ENCODE measurements at regions not wholly inside any gene's neighbourhood (a gene's known extent, or its start where the extent isn't known, plus 50 kb on each side); places are given as distances from the start of the nearest gene placed in this dataset.

- H3K27ac ChIP-seq, result no peak overlapping the region
- peak; percentile 29 for DNase-seq
- no peaks in the 10 kb centered on the region for H4K20me1 ChIP-seq (ENCODE audit: insufficient read depth)
- no peaks in the 10 kb centered on the region for H3F3A ChIP-seq (ENCODE audit: insufficient read depth)
- H3K4me3 ChIP-seq, result no peak overlapping the region
- H3K9me3 ChIP-seq (ENCODE audit: low read depth), result no peaks in the 10 kb centered on the region
- H3K4me1 ChIP-seq (ENCODE audit: insufficient read depth), result no peaks in the 10 kb centered on the region
- TF ChIP-seq EZH2phosphoT487 (IDR thresholded peaks at IDR 0.05; ENCODE audit: insufficient read depth, low read depth) (no peak), EZH2 (IDR thresholded peaks at IDR 0.05; ENCODE audit: insufficient read depth, poor library complexity, severe bottlenecking) (no peak)
- H3K9me2 ChIP-seq (ENCODE audit: insufficient read depth), result no peaks in the 10 kb centered on the region
- no peaks in the 10 kb centered on the region for H3K36me3 ChIP-seq (ENCODE audit: low read depth)
- in situ Hi-C loops (cut with MboI), result no loop called here
- H3K9ac ChIP-seq, result no peak overlapping the region
- H2AFZ ChIP-seq, result no peak overlapping the region
- H3K79me2 ChIP-seq (ENCODE audit: insufficient read depth), result no peaks in the 10 kb centered on the region
- 75 to 82% methylated on average over 5 of the region's 5 CpGs for WGBS, 2 experiments (ENCODE audit: low coverage in 1 of 2, low lambda C conversion rate in 2 of 2, missing lambda C conversion rate in 2 of 2)
- H3K27me3 ChIP-seq (replicated peaks; ENCODE audit: insufficient read depth), result no peaks in the 10 kb centered on the region
- H3K4me2 ChIP-seq (ENCODE audit: unreplicated experiment), result no peak overlapping the region
These were observed 278.9 kb upstream of the CRY1 start for GRCh38 chr12:107372229-107372658.

GRCh38 chr12:107373238-107373809 is 280.0 kb upstream of the CRY1 start:
- H2AFZ ChIP-seq, result no peak overlapping the region
- H3K9me3 ChIP-seq (ENCODE audit: low read depth), result no peaks in the 10 kb centered on the region
- no peaks in the 10 kb centered on the region for H3F3A ChIP-seq (ENCODE audit: insufficient read depth)
- no peak overlapping the region for H3K4me2 ChIP-seq (ENCODE audit: unreplicated experiment)
- no peaks in the 10 kb centered on the region for H3K79me2 ChIP-seq (ENCODE audit: insufficient read depth)
- no peaks in the 10 kb centered on the region for H3K27me3 ChIP-seq (replicated peaks; ENCODE audit: insufficient read depth)
- H3K9ac ChIP-seq, result no peak overlapping the region
- 94 to 98% methylated on average over 3 of the region's 3 CpGs for WGBS, 2 experiments (ENCODE audit: low coverage in 1 of 2, low lambda C conversion rate in 2 of 2, missing lambda C conversion rate in 2 of 2)
- H3K27ac ChIP-seq, result no peak overlapping the region
- no peaks in the 10 kb centered on the region for H3K9me2 ChIP-seq (ENCODE audit: insufficient read depth)
- H3K4me3 ChIP-seq, result no peak overlapping the region
- no peaks in the 10 kb centered on the region for H4K20me1 ChIP-seq (ENCODE audit: insufficient read depth)
- TF ChIP-seq EZH2 (IDR thresholded peaks at IDR 0.05; ENCODE audit: insufficient read depth, poor library complexity, severe bottlenecking) (no peak), EZH2phosphoT487 (IDR thresholded peaks at IDR 0.05; ENCODE audit: insufficient read depth, low read depth) (no peak)
- in situ Hi-C loops (cut with MboI), result no loop called here
- DNase-seq, result no peak
- peaks cover 5% of the 10 kb centered on the region for H3K4me1 ChIP-seq (ENCODE audit: insufficient read depth)
- H3K36me3 ChIP-seq (ENCODE audit: low read depth), result no peaks in the 10 kb centered on the region

GRCh38 chr12:107374161-107374840 is 281.0 kb upstream of the CRY1 start:
- Histone ChIP-seq H3K4me3 (no peak overlapping the region), H4K20me1 (ENCODE audit: insufficient read depth) (no peaks in the 10 kb centered on the region), H3K79me2 (ENCODE audit: insufficient read depth) (no peaks in the 10 kb centered on the region), H3F3A (ENCODE audit: insufficient read depth) (no peaks in the 10 kb centered on the region; the same call in 1 of the 2 replicates), H3K9ac (no peak overlapping the region), H3K4me2 (ENCODE audit: unreplicated experiment) (no peak overlapping the region), H3K27me3 (replicated peaks; ENCODE audit: insufficient read depth) (no peaks in the 10 kb centered on the region), H3K36me3 (ENCODE audit: low read depth) (no peaks in the 10 kb centered on the region), H3K27ac (no peak overlapping the region), H3K9me3 (ENCODE audit: low read depth) (no peaks in the 10 kb centered on the region), H2AFZ (no peak overlapping the region), H3K4me1 (ENCODE audit: insufficient read depth) (peaks cover 6% of the 10 kb centered on the region), H3K9me2 (ENCODE audit: insufficient read depth) (no peaks in the 10 kb centered on the region)
- no peak for DNase-seq
- TF ChIP-seq EZH2 (IDR thresholded peaks at IDR 0.05; ENCODE audit: insufficient read depth, poor library complexity, severe bottlenecking) (no peak), EZH2phosphoT487 (IDR thresholded peaks at IDR 0.05; ENCODE audit: insufficient read depth, low read depth) (no peak)
- in situ Hi-C loops (cut with MboI), result no loop called here
- WGBS, 2 experiments (ENCODE audit: low coverage in 1 of 2, low lambda C conversion rate in 2 of 2, missing lambda C conversion rate in 2 of 2), result 67 to 71% methylated on average over 10 of the region's 10 CpGs

GRCh38 chr12:107375231-107375630 is 281.9 kb upstream of the CRY1 start:
- H4K20me1 ChIP-seq (ENCODE audit: insufficient read depth), result no peaks in the 10 kb centered on the region
- no peak overlapping the region for H3K4me2 ChIP-seq (ENCODE audit: unreplicated experiment)
- no peak for DNase-seq
- no peak overlapping the region for H2AFZ ChIP-seq
- H3F3A ChIP-seq (ENCODE audit: insufficient read depth), result peaks cover 3% of the 10 kb centered on the region; the same call in 1 of the 2 replicates
- H3K27ac ChIP-seq, result no peak overlapping the region
- no peaks in the 10 kb centered on the region for H3K9me2 ChIP-seq (ENCODE audit: insufficient read depth)
- H3K4me1 ChIP-seq (ENCODE audit: insufficient read depth), result peaks cover 16% of the 10 kb centered on the region
- H3K4me3 ChIP-seq, result no peak overlapping the region
- no peaks in the 10 kb centered on the region for H3K36me3 ChIP-seq (ENCODE audit: low read depth)
- in situ Hi-C loops (cut with MboI), result no loop called here
- no peaks in the 10 kb centered on the region for H3K27me3 ChIP-seq (replicated peaks; ENCODE audit: insufficient read depth)
- 91 to 93% methylated on average over 8 of the region's 8 CpGs for WGBS, 2 experiments (ENCODE audit: low coverage in 1 of 2, low lambda C conversion rate in 2 of 2, missing lambda C conversion rate in 2 of 2)
- no peak overlapping the region for H3K9ac ChIP-seq
- H3K9me3 ChIP-seq (ENCODE audit: low read depth), result no peaks in the 10 kb centered on the region
- TF ChIP-seq EZH2phosphoT487 (IDR thresholded peaks at IDR 0.05; ENCODE audit: insufficient read depth, low read depth) (no peak), EZH2 (IDR thresholded peaks at IDR 0.05; ENCODE audit: insufficient read depth, poor library complexity, severe bottlenecking) (no peak)
- no peaks in the 10 kb centered on the region for H3K79me2 ChIP-seq (ENCODE audit: insufficient read depth)

Data from GM23248 (cell line).